Esophagus squamous epithelium (tissue), 5 donors: ENCODE measurements at regions not wholly inside any gene's neighbourhood (a gene's known extent, or its start where the extent isn't known, plus 50 kb on each side); places are given as distances from the start of the nearest gene placed in this dataset.

Experiments used
- DNase-seq: peaks from one replicate; lab custom pipeline; 2025; lab: John Stamatoyannopoulos, UW
- H3K27ac ChIP-seq, 4 donors: fragments of 200-600 bp; sonication (generic); one replicate each; pipeline ENCODE4 v1.5.1; 2016 to 2019; ENCODE audit warnings: mild to moderate bottlenecking in 1 of 4
- H3K27me3 ChIP-seq, 4 donors: fragments of 200-600 bp; sonication (generic); 1 replicate in 3 of 4; 2 replicates in 1 of 4; pipeline versions ENCODE4 v1.5.1 to v1.6.0; 2017 to 2021; ENCODE audit warnings: antibody characterized with exemption in 1 of 4
- H3K36me3 ChIP-seq, 3 donors: fragments of 200-600 bp; sonication (generic); one replicate each; pipeline ENCODE4 v1.5.1; 2016 to 2019
- H3K4me1 ChIP-seq, 3 donors: fragments of 200-600 bp; sonication (generic); one replicate each; pipeline ENCODE4 v1.5.1; 2017 to 2019
- H3K4me3 ChIP-seq, 4 donors: fragments of 200-600 bp; sonication (generic); 1 replicate in 3 of 4; 2 replicates in 1 of 4; pipeline ENCODE4 v1.5.1; 2016 to 2019; ENCODE audit warnings: mild to moderate bottlenecking in 2 of 4, moderate library complexity in 1 of 4
- H3K9me3 ChIP-seq, 3 donors: fragments of 200-600 bp; sonication (generic); one replicate each; pipeline ENCODE4 v1.5.1; 2016 to 2019
- CTCF ChIP-seq, 6 experiments: fragments of 450-650 bp in 4 of 6; fragments of 200-600 bp in 2 of 6; sonication (generic) in 2 of 6; IDR thresholded peaks; one replicate each; pipeline ENCODE4 v1.5.1; 2016 to 2019; ENCODE audit warnings: antibody characterized with exemption in 6 of 6, mild to moderate bottlenecking in 4 of 6, moderate library complexity in 4 of 6
- POLR2A ChIP-seq, 4 donors: fragments of 450-650 bp; IDR thresholded peaks; one replicate each; pipeline ENCODE4 v1.6.1; 2017; ENCODE audit warnings: antibody characterized with exemption in 4 of 4, mild to moderate bottlenecking in 4 of 4, moderate library complexity in 3 of 4
- WGBS, 2 donors: methylation state at CpG; one replicate each; pipeline ENCODE4 v1.1.5; 2018; 5-methylcytosine and 5-hydroxymethylcytosine counted together
- intact Hi-C: fragments of 100-400 bp; cut with DNase I; formaldehyde crosslinking; loops from one replicate; pipeline ENCODE4 v1.15.0; 2022
- donor health status: DM: yes; HTN: yes; CAD: no.

GRCh38 chrX:96376266-96376665 lies 308.4 kb upstream of the DIAPH2 start:
- no peak for DNase-seq
- no peak overlapping the region for H3K27ac ChIP-seq
- no peaks in the 10 kb centered on the region for H3K36me3 ChIP-seq
- H3K9me3 ChIP-seq, result no peaks in the 10 kb centered on the region
- H3K4me3 ChIP-seq, result no peak overlapping the region
- no peaks in the 10 kb centered on the region for H3K4me1 ChIP-seq
- no peaks in the 10 kb centered on the region for H3K27me3 ChIP-seq
- intact Hi-C loops, result no loop called here
- 39 to 41% methylated on average over 2 of the region's 2 CpGs for WGBS, 2 donors
- TF ChIP-seq POLR2A (IDR thresholded peaks at IDR 0.05), result no peak
- TF ChIP-seq CTCF (IDR thresholded peaks at IDR 0.05), result no peak

- 10 to 13% methylated on average over 1 of the region's 1 CpG for WGBS, 2 donors
- Histone ChIP-seq H3K9me3 (no peaks in the 10 kb centered on the region), H3K27me3 (no peaks in the 10 kb centered on the region), H3K4me1 (no peaks in the 10 kb centered on the region), H3K36me3 (no peaks in the 10 kb centered on the region), H3K4me3 (no peak overlapping the region), H3K27ac (no peak overlapping the region)
- TF ChIP-seq POLR2A (IDR thresholded peaks at IDR 0.05) (no peak), CTCF (IDR thresholded peaks at IDR 0.05) (no peak)
- intact Hi-C loops, result no loop called here
- DNase-seq, result no peak
Measured at GRCh38 chrX:96379951-96380350, 304.7 kb upstream of the DIAPH2 start.

- H3K4me1 ChIP-seq, result no peaks in the 10 kb centered on the region
- H3K36me3 ChIP-seq, result no peaks in the 10 kb centered on the region
- no peaks in the 10 kb centered on the region for H3K27me3 ChIP-seq
- no peak overlapping the region for H3K27ac ChIP-seq
- DNase-seq, result no peak
- no peaks in the 10 kb centered on the region for H3K9me3 ChIP-seq
- intact Hi-C loops, result no loop called here
- TF ChIP-seq POLR2A (IDR thresholded peaks at IDR 0.05) (no peak), CTCF (IDR thresholded peaks at IDR 0.05) (no peak)
- no peak overlapping the region for H3K4me3 ChIP-seq
Measured at GRCh38 chrX:96382018-96382417, 302.6 kb upstream of the DIAPH2 start.

- WGBS, 2 donors, result 22 to 79% methylated on average over 1 to 2 of the region's 2 CpGs
- no peak overlapping the region for H3K27ac ChIP-seq
Measured at GRCh38 chrX:96383428-96383827, 301.2 kb upstream of the DIAPH2 start.

GRCh38 chrX:96386325-96386724 lies 298.3 kb upstream of the DIAPH2 start:
- no peak for TF ChIP-seq POLR2A (IDR thresholded peaks at IDR 0.05)
- TF ChIP-seq CTCF (IDR thresholded peaks at IDR 0.05), result no peak
- WGBS, 2 donors, result 57 to 64% methylated on average over 3 of the region's 3 CpGs
- intact Hi-C loops, result no loop called here
- Histone ChIP-seq H3K27ac (no peak overlapping the region), H3K4me3 (no peak overlapping the region), H3K4me1 (peaks cover 0 to 14% (median 0%) of the 10 kb centered on the region in 3 donors), H3K9me3 (no peaks in the 10 kb centered on the region), H3K36me3 (no peaks in the 10 kb centered on the region), H3K27me3 (no peaks in the 10 kb centered on the region)
- DNase-seq, result no peak

More at GRCh38 chrX:96383428-96383827, 301.2 kb upstream of the DIAPH2 start:
- DNase-seq, result no peak
- TF ChIP-seq POLR2A (IDR thresholded peaks at IDR 0.05), result no peak
- no peak for TF ChIP-seq CTCF (IDR thresholded peaks at IDR 0.05)
- Histone ChIP-seq H3K4me3 (no peak overlapping the region), H3K27me3 (no peaks in the 10 kb centered on the region), H3K36me3 (no peaks in the 10 kb centered on the region), H3K9me3 (no peaks in the 10 kb centered on the region), H3K4me1 (no peaks in the 10 kb centered on the region)
- intact Hi-C loops, result no loop called here
